Esophagus muscularis mucosa (tissue), 3 donors: ENCODE measurements at regions not wholly inside any gene's neighbourhood (a gene's known extent, or its start where the extent isn't known, plus 50 kb on each side); places are given as distances from the start of the nearest gene placed in this dataset.

Experiments
- POLR2A ChIP-seq: fragments of 450-650 bp; IDR thresholded peaks from one replicate; pipeline ENCODE4 v1.6.1; 2017; ENCODE audit warnings: antibody characterized with exemption, moderate library complexity, mild to moderate bottlenecking, low read depth
- POLR2AphosphoS5 ChIP-seq, 2 donors: sonication (generic); formaldehyde crosslinking; IDR thresholded peaks; one replicate each; pipeline ENCODE4 v1.6.1; 2017; ENCODE audit warnings: antibody characterized with exemption in 2 of 2
- TF ChIP-seq, protein P1 (sequence below), 3 experiments: fragments of 200-600 bp in 2 of 3; fragments of 450-650 bp in 1 of 3; sonication (generic) in 2 of 3; IDR thresholded peaks; one replicate each; pipeline ENCODE4 v1.5.1; 2017 to 2019; ENCODE audit warnings: antibody characterized with exemption in 3 of 3, mild to moderate bottlenecking in 2 of 3, moderate library complexity in 1 of 3

GRCh38 chr2:158894572-158894971, 73.9 kb upstream of the TANC1 start:
- TF ChIP-seq, protein P1, sequence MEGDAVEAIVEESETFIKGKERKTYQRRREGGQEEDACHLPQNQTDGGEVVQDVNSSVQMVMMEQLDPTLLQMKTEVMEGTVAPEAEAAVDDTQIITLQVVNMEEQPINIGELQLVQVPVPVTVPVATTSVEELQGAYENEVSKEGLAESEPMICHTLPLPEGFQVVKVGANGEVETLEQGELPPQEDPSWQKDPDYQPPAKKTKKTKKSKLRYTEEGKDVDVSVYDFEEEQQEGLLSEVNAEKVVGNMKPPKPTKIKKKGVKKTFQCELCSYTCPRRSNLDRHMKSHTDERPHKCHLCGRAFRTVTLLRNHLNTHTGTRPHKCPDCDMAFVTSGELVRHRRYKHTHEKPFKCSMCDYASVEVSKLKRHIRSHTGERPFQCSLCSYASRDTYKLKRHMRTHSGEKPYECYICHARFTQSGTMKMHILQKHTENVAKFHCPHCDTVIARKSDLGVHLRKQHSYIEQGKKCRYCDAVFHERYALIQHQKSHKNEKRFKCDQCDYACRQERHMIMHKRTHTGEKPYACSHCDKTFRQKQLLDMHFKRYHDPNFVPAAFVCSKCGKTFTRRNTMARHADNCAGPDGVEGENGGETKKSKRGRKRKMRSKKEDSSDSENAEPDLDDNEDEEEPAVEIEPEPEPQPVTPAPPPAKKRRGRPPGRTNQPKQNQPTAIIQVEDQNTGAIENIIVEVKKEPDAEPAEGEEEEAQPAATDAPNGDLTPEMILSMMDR (IDR thresholded peaks at IDR 0.05) = no peak
- no peak for TF ChIP-seq POLR2A
- no peak for TF ChIP-seq POLR2AphosphoS5 (IDR thresholded peaks at IDR 0.05)
